ENCODE measurements at regions not wholly inside any gene's neighbourhood (a gene's known extent, or its start where the extent isn't known, plus 50 kb on each side); places are given as distances from the start of the nearest gene placed in this dataset.

GRCh38 chr15:93382200-93382820 is 293.3 kb upstream of the RGMA start:
- Histone ChIP-seq H3K4me2 (no peak overlapping the region), H3K9me3 (ENCODE audit: low read depth) (no peaks in the 10 kb centered on the region), H3K36me3 (replicated peaks; ENCODE audit: insufficient read depth, low read depth) (no peaks in the 10 kb centered on the region), H4K20me1 (ENCODE audit: insufficient read depth, poor library complexity, severe bottlenecking) (no peaks in the 10 kb centered on the region), H3K79me2 (no peaks in the 10 kb centered on the region), H3K27me3 (no peaks in the 10 kb centered on the region), H3K4me1 (ENCODE audit: insufficient read depth) (no peaks in the 10 kb centered on the region), H3K27ac (no peak overlapping the region), H2AFZ (no peak overlapping the region), H3K4me3 (no peak overlapping the region), H3K9me2 (replicated peaks; ENCODE audit: insufficient read depth) (no peaks in the 10 kb centered on the region)
- WGBS (ENCODE audit: low lambda C conversion rate, missing lambda C conversion rate), result 48% methylated on average over 9 of the region's 9 CpGs
- TF ChIP-seq, protein P1, sequence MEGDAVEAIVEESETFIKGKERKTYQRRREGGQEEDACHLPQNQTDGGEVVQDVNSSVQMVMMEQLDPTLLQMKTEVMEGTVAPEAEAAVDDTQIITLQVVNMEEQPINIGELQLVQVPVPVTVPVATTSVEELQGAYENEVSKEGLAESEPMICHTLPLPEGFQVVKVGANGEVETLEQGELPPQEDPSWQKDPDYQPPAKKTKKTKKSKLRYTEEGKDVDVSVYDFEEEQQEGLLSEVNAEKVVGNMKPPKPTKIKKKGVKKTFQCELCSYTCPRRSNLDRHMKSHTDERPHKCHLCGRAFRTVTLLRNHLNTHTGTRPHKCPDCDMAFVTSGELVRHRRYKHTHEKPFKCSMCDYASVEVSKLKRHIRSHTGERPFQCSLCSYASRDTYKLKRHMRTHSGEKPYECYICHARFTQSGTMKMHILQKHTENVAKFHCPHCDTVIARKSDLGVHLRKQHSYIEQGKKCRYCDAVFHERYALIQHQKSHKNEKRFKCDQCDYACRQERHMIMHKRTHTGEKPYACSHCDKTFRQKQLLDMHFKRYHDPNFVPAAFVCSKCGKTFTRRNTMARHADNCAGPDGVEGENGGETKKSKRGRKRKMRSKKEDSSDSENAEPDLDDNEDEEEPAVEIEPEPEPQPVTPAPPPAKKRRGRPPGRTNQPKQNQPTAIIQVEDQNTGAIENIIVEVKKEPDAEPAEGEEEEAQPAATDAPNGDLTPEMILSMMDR (IDR thresholded peaks at IDR 0.05; ENCODE audit: poor library complexity), result no peak
- no peak for TF ChIP-seq EZH2 (IDR thresholded peaks at IDR 0.05; ENCODE audit: borderline replicate concordance)
- no peak for TF ChIP-seq EZH2phosphoT487 (IDR thresholded peaks at IDR 0.05; ENCODE audit: low read depth, severe bottlenecking, unreplicated experiment)
- DNase-seq (ENCODE audit: low spot score), result no peak

DNA sequence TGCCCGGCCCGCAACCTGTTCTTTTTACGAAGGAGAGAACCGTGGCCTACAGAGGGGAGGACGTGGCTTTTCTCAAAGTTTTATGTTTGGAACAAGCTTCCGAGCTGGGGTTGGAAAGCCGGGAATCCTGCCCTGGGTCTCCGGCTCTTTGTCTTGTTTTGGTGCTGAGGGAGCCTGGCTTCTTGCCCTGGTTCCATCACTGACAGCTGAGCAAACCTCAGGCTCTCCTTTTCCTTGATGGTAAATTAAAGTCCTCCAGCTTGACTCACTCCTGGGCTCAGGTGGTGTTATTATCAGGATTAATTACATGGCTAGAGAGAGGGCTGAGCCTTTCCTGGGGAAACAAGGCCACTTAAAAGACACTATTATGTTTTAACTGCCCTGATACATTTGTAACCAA is 289.5 kb upstream of the RGMA start:
- Histone ChIP-seq H2AFZ (no peak overlapping the region), H3K4me2 (no peak overlapping the region), H3K36me3 (replicated peaks; ENCODE audit: insufficient read depth, low read depth) (no peaks in the 10 kb centered on the region), H3K4me3 (no peak overlapping the region), H3K27ac (no peak overlapping the region), H3K9me2 (replicated peaks; ENCODE audit: insufficient read depth) (no peaks in the 10 kb centered on the region), H3K27me3 (no peaks in the 10 kb centered on the region), H3K79me2 (no peaks in the 10 kb centered on the region), H3K4me1 (ENCODE audit: insufficient read depth) (no peaks in the 10 kb centered on the region), H4K20me1 (ENCODE audit: insufficient read depth, poor library complexity, severe bottlenecking) (no peaks in the 10 kb centered on the region), H3K9me3 (ENCODE audit: low read depth) (no peaks in the 10 kb centered on the region)
- 93% methylated on average over 8 of the region's 8 CpGs for WGBS (ENCODE audit: low lambda C conversion rate, missing lambda C conversion rate)
- TF ChIP-seq EZH2 (IDR thresholded peaks at IDR 0.05; ENCODE audit: borderline replicate concordance) (no peak), EZH2phosphoT487 (IDR thresholded peaks at IDR 0.05; ENCODE audit: low read depth, severe bottlenecking, unreplicated experiment) (no peak)
- TF ChIP-seq, protein P1 (IDR thresholded peaks at IDR 0.05; ENCODE audit: poor library complexity), result no peak
- no peak for DNase-seq (ENCODE audit: low spot score)

GRCh38 chr15:93372865-93373223 is 283.8 kb upstream of the RGMA start:
- no peaks in the 10 kb centered on the region for H3K79me2 ChIP-seq
- TF ChIP-seq, protein P1 (IDR thresholded peaks at IDR 0.05; ENCODE audit: poor library complexity), result no peak
- TF ChIP-seq EZH2phosphoT487 (IDR thresholded peaks at IDR 0.05; ENCODE audit: low read depth, severe bottlenecking, unreplicated experiment) (no peak), EZH2 (IDR thresholded peaks at IDR 0.05; ENCODE audit: borderline replicate concordance) (no peak)
- no peaks in the 10 kb centered on the region for H3K9me2 ChIP-seq (replicated peaks; ENCODE audit: insufficient read depth)
- no peaks in the 10 kb centered on the region for H3K36me3 ChIP-seq (replicated peaks; ENCODE audit: insufficient read depth, low read depth)
- no peak overlapping the region for H2AFZ ChIP-seq
- no peaks in the 10 kb centered on the region for H4K20me1 ChIP-seq (ENCODE audit: insufficient read depth, poor library complexity, severe bottlenecking)
- no peak overlapping the region for H3K4me2 ChIP-seq
- H3K9me3 ChIP-seq (ENCODE audit: low read depth), result no peaks in the 10 kb centered on the region
- WGBS (ENCODE audit: low lambda C conversion rate, missing lambda C conversion rate), result 75% methylated on average over 9 of the region's 9 CpGs
- no peaks in the 10 kb centered on the region for H3K4me1 ChIP-seq (ENCODE audit: insufficient read depth)
- H3K27ac ChIP-seq, result no peak overlapping the region
- DNase-seq (ENCODE audit: low spot score), result no peak
- H3K4me3 ChIP-seq, result no peak overlapping the region
- H3K27me3 ChIP-seq, result no peaks in the 10 kb centered on the region

Measured in hepatocyte (in vitro differentiated cells).